Mesenchymal stem cell (in vitro differentiated cells and primary cell): ENCODE measurements at regions not wholly inside any gene's neighbourhood (a gene's known extent, or its start where the extent isn't known, plus 50 kb on each side); places are given as distances from the start of the nearest gene placed in this dataset.

Experiments
- DNase-seq: peaks from one replicate; pipeline ENCODE4 v3.0.0-alpha.2; 2013
- H2AFZ ChIP-seq: one replicate; pipeline ENCODE4 v1.6.1; 2013; ENCODE audit warnings: low read depth, mild to moderate bottlenecking, control low read depth, inconsistent platforms, low read length, moderate library complexity
- H2AK5ac ChIP-seq: 2 replicates; pipeline ENCODE4 v1.6.1; 2013; ENCODE audit warnings: low read length, moderate library complexity, mild to moderate bottlenecking, inconsistent platforms; ENCODE audit not compliant: severe bottlenecking
- H2BK120ac ChIP-seq: one replicate; pipeline ENCODE4 v1.6.1; 2013; ENCODE audit warnings: low read depth, mild to moderate bottlenecking, inconsistent platforms, low read length, moderate library complexity
- H2BK12ac ChIP-seq, 2 experiments: one replicate each; pipeline ENCODE4 v1.6.1; 2013; ENCODE audit warnings: inconsistent platforms in 2 of 2, low read length in 2 of 2, mild to moderate bottlenecking in 2 of 2, moderate library complexity in 2 of 2, control low read depth in 1 of 2
- H2BK15ac ChIP-seq: one replicate; pipeline ENCODE4 v1.6.1; 2013; ENCODE audit warnings: mild to moderate bottlenecking, low read depth, inconsistent platforms; ENCODE audit not compliant: poor library complexity, severe bottlenecking
- H2BK5ac ChIP-seq: 2 replicates; pipeline ENCODE4 v1.6.1; 2013; ENCODE audit warnings: low read depth, mild to moderate bottlenecking, low read length, control low read depth, inconsistent platforms; ENCODE audit not compliant: poor library complexity, severe bottlenecking
- H3K14ac ChIP-seq, 2 experiments: one replicate each; pipeline ENCODE4 v1.6.1; 2013; ENCODE audit warnings: inconsistent platforms in 2 of 2, low read length in 2 of 2, control low read depth in 1 of 2, mild to moderate bottlenecking in 1 of 2, moderate library complexity in 1 of 2
- H3K18ac ChIP-seq, 2 experiments: one replicate each; pipeline ENCODE4 v1.6.1; 2013; ENCODE audit warnings: inconsistent platforms in 2 of 2, low read length in 2 of 2, control low read depth in 1 of 2, low read depth in 1 of 2, mild to moderate bottlenecking in 1 of 2
- H3K23ac ChIP-seq, 2 experiments: one replicate each; pipeline ENCODE4 v1.6.1; 2013; ENCODE audit warnings: inconsistent platforms in 2 of 2, low read length in 2 of 2, mild to moderate bottlenecking in 2 of 2, moderate library complexity in 2 of 2, control low read depth in 1 of 2
- H3K27ac ChIP-seq: 2 replicates; pipeline ENCODE4 v1.5.1; 2013; ENCODE audit warnings: mild to moderate bottlenecking, moderate library complexity, low read length, control low read depth, inconsistent platforms; ENCODE audit not compliant: poor library complexity, severe bottlenecking
- H3K27me3 ChIP-seq, 2 experiments: 2 replicates each; pipeline versions ENCODE4 v1.6.1 to v1.7.0; 2013; ENCODE audit warnings: low read length in 2 of 2, mild to moderate bottlenecking in 2 of 2, moderate library complexity in 2 of 2, control low read depth in 1 of 2, inconsistent platforms in 1 of 2; ENCODE audit not compliant: control insufficient read depth in 1 of 2, insufficient read depth in 1 of 2
- H3K36me3 ChIP-seq, 2 experiments: 2 replicates each; pipeline versions ENCODE4 v1.6.1 to v1.7.0; 2013; ENCODE audit warnings: low read length in 2 of 2, control low read depth in 1 of 2, inconsistent platforms in 1 of 2, low read depth in 1 of 2, mild to moderate bottlenecking in 1 of 2; ENCODE audit not compliant: insufficient read depth in 2 of 2, control insufficient read depth in 1 of 2
- H3K4ac ChIP-seq, 2 experiments: one replicate each; pipeline ENCODE4 v1.6.1; 2013; ENCODE audit warnings: inconsistent platforms in 2 of 2, low read length in 2 of 2, mild to moderate bottlenecking in 2 of 2, moderate library complexity in 2 of 2, control low read depth in 1 of 2, low read depth in 1 of 2
- H3K4me1 ChIP-seq: 2 replicates; pipeline ENCODE4 v1.6.1; 2013; ENCODE audit warnings: low read depth, low read length, control low read depth; ENCODE audit not compliant: control insufficient read depth, insufficient read depth
- H3K4me2 ChIP-seq: 2 replicates; pipeline ENCODE4 v1.6.1; 2013; ENCODE audit warnings: low read length, mild to moderate bottlenecking, inconsistent platforms; ENCODE audit not compliant: poor library complexity, severe bottlenecking
- H3K4me3 ChIP-seq, 2 experiments: 2 replicates each; pipeline versions ENCODE4 v1.5.1 to v1.7.0; 2013; ENCODE audit warnings: low read length in 2 of 2, mild to moderate bottlenecking in 2 of 2, control low read depth in 1 of 2, low read depth in 1 of 2; ENCODE audit not compliant: insufficient read depth in 1 of 2
- H3K79me1 ChIP-seq: replicated peaks from 2 replicates; pipeline ENCODE4 v1.6.1; 2013; ENCODE audit warnings: mild to moderate bottlenecking, control low read depth, low read length, inconsistent platforms; ENCODE audit not compliant: poor library complexity, severe bottlenecking
- H3K9ac ChIP-seq: 2 replicates; pipeline ENCODE4 v1.7.0; 2013; ENCODE audit warnings: mild to moderate bottlenecking, low read length, moderate library complexity
- H3K9me3 ChIP-seq: 2 replicates; pipeline ENCODE4 v1.7.0; 2013; ENCODE audit warnings: mild to moderate bottlenecking, low read length; ENCODE audit not compliant: control insufficient read depth
- H4K8ac ChIP-seq: one replicate; pipeline ENCODE4 v1.6.1; 2013; ENCODE audit warnings: inconsistent platforms, mild to moderate bottlenecking, low read length, moderate library complexity
- H4K91ac ChIP-seq: one replicate; pipeline ENCODE4 v1.6.1; 2013; ENCODE audit warnings: mild to moderate bottlenecking, low read length, inconsistent platforms
- WGBS: methylation state at CpG from one replicate; pipeline ENCODE4 v1.1.7; 2013; ENCODE audit warnings: mixed read lengths; 5-methylcytosine and 5-hydroxymethylcytosine counted together

- no peak overlapping the region for H2BK15ac ChIP-seq
- no peak overlapping the region for H3K27ac ChIP-seq
- no peak overlapping the region for H4K8ac ChIP-seq
- no peak overlapping the region for H3K4me3 ChIP-seq
- peaks cover 3 to 22% of the 10 kb centered on the region in 2 experiments for H3K27me3 ChIP-seq
- no peak overlapping the region for H2BK12ac ChIP-seq
- peaks cover 7% of the 10 kb centered on the region for H3K4me1 ChIP-seq
- H2AFZ ChIP-seq, result no peak overlapping the region
- no peak overlapping the region for H3K23ac ChIP-seq
- no peak overlapping the region for H2AK5ac ChIP-seq
- no peak overlapping the region for H3K18ac ChIP-seq
- 80% methylated on average over 6 of the region's 7 CpGs for WGBS
- H3K79me1 ChIP-seq, result no peaks in the 10 kb centered on the region
- DNase-seq, result no peak
- H3K4ac ChIP-seq, result no peak overlapping the region
- H2BK120ac ChIP-seq, result no peak overlapping the region
- no peak overlapping the region for H2BK5ac ChIP-seq
- H3K36me3 ChIP-seq, result no peaks in the 10 kb centered on the region
- H3K9ac ChIP-seq, result no peak overlapping the region
- no peak overlapping the region for H4K91ac ChIP-seq
- H3K14ac ChIP-seq, result no peak overlapping the region
- no peak overlapping the region for H3K4me2 ChIP-seq
- no peaks in the 10 kb centered on the region for H3K9me3 ChIP-seq
Measured at GRCh38 chr13:99691552-99691951, 190.3 kb downstream of the TM9SF2 start.

DNA sequence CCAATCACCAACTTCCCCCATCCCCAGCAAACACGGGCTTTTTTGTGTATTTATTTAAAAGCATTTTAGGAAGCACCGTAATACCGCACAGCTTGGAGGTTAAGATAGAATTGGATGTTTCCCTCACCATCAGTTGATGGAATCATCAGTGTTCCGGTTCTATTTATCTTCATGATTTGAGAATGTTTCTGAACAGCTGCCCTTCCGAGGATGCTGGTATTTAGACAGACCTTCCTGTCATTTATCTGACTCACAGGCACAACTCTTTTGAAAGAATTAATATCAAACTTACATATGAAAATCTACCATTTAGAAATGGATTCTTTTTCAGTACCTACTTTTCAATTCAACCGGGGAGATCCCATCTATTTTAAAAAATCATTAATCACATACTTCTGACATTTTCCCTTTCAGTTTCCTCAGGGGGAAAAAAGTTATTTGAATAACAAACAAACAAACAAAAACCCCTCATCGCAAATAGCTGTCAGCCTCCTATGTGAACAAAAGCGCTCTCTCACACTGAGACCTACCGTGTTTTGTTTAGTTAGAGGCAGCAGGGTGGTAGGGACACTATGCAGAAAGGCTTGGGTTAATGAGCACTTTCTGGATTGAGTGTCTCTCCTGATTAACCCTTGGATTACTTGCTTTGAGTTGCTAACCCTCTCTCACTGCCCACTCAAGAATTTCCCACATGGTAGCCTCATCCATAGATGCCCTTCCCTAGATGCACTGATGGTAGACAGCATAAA is 189.3 kb downstream of the TM9SF2 start:
- H2BK15ac ChIP-seq, result no peak overlapping the region
- no peak for DNase-seq
- H3K9ac ChIP-seq, result no peak overlapping the region
- no peaks in the 10 kb centered on the region for H3K36me3 ChIP-seq
- H4K8ac ChIP-seq, result no peak overlapping the region
- WGBS, result 25% methylated on average over 8 of the region's 9 CpGs
- no peak overlapping the region for H3K14ac ChIP-seq
- no peak overlapping the region for H4K91ac ChIP-seq
- no peak overlapping the region for H2AFZ ChIP-seq
- no peak overlapping the region for H2BK5ac ChIP-seq
- peak overlapping the region; percentile 78 for H2AK5ac ChIP-seq
- no peaks in the 10 kb centered on the region for H3K79me1 ChIP-seq
- H3K9me3 ChIP-seq, result no peaks in the 10 kb centered on the region
- peaks cover 11% of the 10 kb centered on the region for H3K4me1 ChIP-seq
- H2BK12ac ChIP-seq, result no peak overlapping the region
- H3K4me2 ChIP-seq, result no peak overlapping the region
- peak overlapping the region; percentile 31 for H3K27ac ChIP-seq
- no peak overlapping the region for H2BK120ac ChIP-seq
- H3K27me3 ChIP-seq, result peaks cover 3 to 22% of the 10 kb centered on the region in 2 experiments
- H3K23ac ChIP-seq, result no peak overlapping the region
- no peak overlapping the region for H3K18ac ChIP-seq
- no peak overlapping the region for H3K4me3 ChIP-seq
- H3K4ac ChIP-seq, result no peak overlapping the region

- 55% methylated on average over 3 of the region's 6 CpGs for WGBS
- Histone ChIP-seq H3K18ac (no peak overlapping the region), H2BK12ac (no peak overlapping the region), H3K36me3 (no peaks in the 10 kb centered on the region), H3K9me3 (no peaks in the 10 kb centered on the region), H3K27ac (peak overlapping the region; percentile 31), H2BK15ac (no peak overlapping the region), H3K27me3 (peaks cover 3 to 21% of the 10 kb centered on the region in 2 experiments), H3K4me2 (no peak overlapping the region), H4K91ac (no peak overlapping the region), H3K4ac (no peak overlapping the region), H2AK5ac (no peak overlapping the region), H3K23ac (no peak overlapping the region), H3K14ac (no peak overlapping the region), H3K4me3 (no peak overlapping the region), H2BK120ac (no peak overlapping the region), H3K9ac (no peak overlapping the region), H4K8ac (no peak overlapping the region), H3K79me1 (no peaks in the 10 kb centered on the region), H2AFZ (no peak overlapping the region), H2BK5ac (no peak overlapping the region), H3K4me1 (peaks cover 11% of the 10 kb centered on the region)
- no peak for DNase-seq
Measured at GRCh38 chr13:99689955-99690354, 188.7 kb downstream of the TM9SF2 start.

DNA sequence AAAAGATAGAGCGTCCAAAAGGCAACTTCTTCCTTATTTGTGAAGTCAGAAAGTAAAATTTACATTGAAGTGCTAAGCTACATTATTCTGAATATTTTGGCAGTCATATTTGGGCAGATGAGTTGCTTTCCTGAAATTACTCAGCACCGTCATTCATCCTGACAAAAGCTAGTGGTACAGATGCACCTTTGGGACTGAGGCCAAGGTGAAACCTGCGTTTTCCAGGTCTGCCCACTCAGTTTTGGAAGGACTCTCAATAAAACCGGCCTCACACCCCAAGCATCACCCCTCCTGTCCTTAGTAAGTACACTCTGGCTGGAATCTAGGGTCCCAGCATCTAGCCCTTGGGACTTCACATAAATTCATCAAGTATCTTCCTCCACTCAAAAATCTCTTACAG is 187.5 kb downstream of the TM9SF2 start:
- Histone ChIP-seq H2BK12ac (no peak overlapping the region), H3K4me1 (peaks cover 11% of the 10 kb centered on the region), H3K27me3 (peaks cover 0 to 9% of the 10 kb centered on the region in 2 experiments), H3K4me3 (no peak overlapping the region), H2AK5ac (peak overlapping the region; percentile 99), H3K23ac (no peak overlapping the region), H2BK120ac (no peak overlapping the region), H3K4me2 (no peak overlapping the region), H2BK15ac (no peak overlapping the region), H3K36me3 (no peaks in the 10 kb centered on the region), H3K18ac (no peak overlapping the region), H4K91ac (no peak overlapping the region), H3K4ac (no peak overlapping the region), H3K9ac (no peak overlapping the region), H3K79me1 (no peaks in the 10 kb centered on the region), H2BK5ac (no peak overlapping the region), H3K14ac (no peak overlapping the region), H3K27ac (peak overlapping the region; percentile 64), H4K8ac (no peak overlapping the region), H2AFZ (no peak overlapping the region), H3K9me3 (no peaks in the 10 kb centered on the region)
- DNase-seq, result no peak
- WGBS, result 47% methylated on average over 4 of the region's 4 CpGs
